NB4 (cell line): ENCODE measurements at regions not wholly inside any gene's neighbourhood (a gene's known extent, or its start where the extent isn't known, plus 50 kb on each side); places are given as distances from the start of the nearest gene placed in this dataset.

Experiments
- CTCF ChIP-seq: IDR thresholded peaks from one replicate; pipeline ENCODE4 v1.5.1; 2012; ENCODE audit warnings: low read depth, low read length
- POLR2A ChIP-seq: IDR thresholded peaks from 2 replicates; pipeline ENCODE4 v1.6.1; 2011; ENCODE audit warnings: mild to moderate bottlenecking; ENCODE audit not compliant: insufficient read length; ENCODE audit errors: extremely low read depth
- TF ChIP-seq, protein P1 (sequence below): IDR thresholded peaks from 2 replicates; pipeline ENCODE4 v1.6.1; 2011; ENCODE audit warnings: low read depth, low read length

DNA sequence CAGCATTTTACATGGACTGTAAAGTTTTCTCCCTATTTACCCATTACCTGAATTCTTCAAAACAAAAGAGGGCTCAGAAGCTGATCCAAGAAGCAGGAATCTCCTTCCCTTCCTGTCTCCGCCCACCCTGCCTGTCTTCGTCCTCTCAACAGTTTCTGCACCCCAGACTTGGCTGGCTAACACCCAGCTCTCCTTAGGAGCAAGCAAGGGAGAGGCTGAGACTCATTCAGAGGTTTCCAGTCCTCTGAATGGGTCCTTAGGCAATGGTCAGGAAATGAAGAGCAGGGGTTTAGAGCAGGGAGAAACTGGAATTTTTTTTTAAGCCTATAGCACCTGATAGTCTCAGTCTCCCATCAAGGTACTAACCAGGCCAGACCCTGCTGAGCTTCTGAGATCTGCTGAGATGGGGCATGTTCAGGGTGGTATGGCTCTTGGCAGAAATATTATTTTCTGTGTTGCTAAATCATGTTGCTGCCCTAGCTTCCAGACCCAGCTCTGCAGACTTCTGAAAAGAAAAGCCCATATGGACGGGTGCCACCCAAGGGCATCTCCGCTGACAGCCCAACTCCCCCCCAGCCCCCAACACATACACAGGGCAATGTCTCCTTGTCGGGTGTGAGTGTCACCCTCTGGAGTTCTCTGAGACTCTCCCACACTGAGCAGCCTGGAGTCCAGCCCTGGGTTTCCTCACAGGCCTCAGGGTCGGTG lies 74.6 kb upstream of the CD93 start:
- no peak for TF ChIP-seq CTCF
- no peak for TF ChIP-seq POLR2A
- TF ChIP-seq, protein P1, sequence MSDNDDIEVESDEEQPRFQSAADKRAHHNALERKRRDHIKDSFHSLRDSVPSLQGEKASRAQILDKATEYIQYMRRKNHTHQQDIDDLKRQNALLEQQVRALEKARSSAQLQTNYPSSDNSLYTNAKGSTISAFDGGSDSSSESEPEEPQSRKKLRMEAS, result no peak
